HEK293 (cell line): ENCODE measurements at regions not wholly inside any gene's neighbourhood (a gene's known extent, or its start where the extent isn't known, plus 50 kb on each side); places are given as distances from the start of the nearest gene placed in this dataset.

Source experiments
- CTCF ChIA-PET: fragments of 350-600 bp; formaldehyde crosslinking; extraction: SDS; loops from one replicate; lab custom pipeline; 2021; ENCODE audit warnings: antibody characterized with exemption; lab: Yijun Ruan, JAX
- POLR2A ChIA-PET: fragments of 300-600 bp; formaldehyde crosslinking; extraction: SDS; loops from one replicate; lab custom pipeline; 2020; ENCODE audit warnings: antibody characterized with exemption, inconsistent platforms; lab: Yijun Ruan, JAX
- H3K27ac ChIP-seq: fragments of 200-500 bp; sonication (Bioruptor generic); 2 replicates; pipeline ENCODE4 v1.5.1; 2014; ENCODE audit warnings: low read depth, low read length, control low read depth, inconsistent platforms; ENCODE audit errors: extremely low read depth
- H3K36me3 ChIP-seq, 2 experiments: fragments of 200-500 bp in 1 of 2; sonication (Bioruptor generic) in 1 of 2; 1 replicate in 1 of 2; 2 replicates in 1 of 2; pipeline ENCODE4 v1.5.1; 2014 to 2017; ENCODE audit warnings: inconsistent platforms in 2 of 2, low read length in 2 of 2; ENCODE audit not compliant: control insufficient read depth in 2 of 2, insufficient read depth in 1 of 2
- H3K4me1 ChIP-seq: fragments of 200-500 bp; sonication (Bioruptor generic); 2 replicates; pipeline ENCODE4 v1.5.1; 2014; ENCODE audit warnings: mild to moderate bottlenecking, low read length, inconsistent platforms; ENCODE audit not compliant: control insufficient read depth, insufficient read depth
- H3K4me3 ChIP-seq: 2 replicates; pipeline ENCODE4 v1.5.1; 2011; ENCODE audit warnings: low read depth, mild to moderate bottlenecking, control low read depth, low read length, moderate library complexity
- H3K9me3 ChIP-seq: fragments of 200-500 bp; sonication (Bioruptor generic); 2 replicates; pipeline ENCODE4 v1.5.1; 2014; ENCODE audit warnings: low read depth, low read length, inconsistent platforms; ENCODE audit not compliant: control insufficient read depth, insufficient read depth
- GLI2 ChIP-seq: fragments of 450-650 bp; formaldehyde crosslinking; IDR thresholded peaks from 2 replicates; pipeline ENCODE4; 2017; ENCODE audit warnings: missing biosample characterization, missing genetic modification characterization, low read depth, borderline replicate concordance
- REPIN1 ChIP-seq: fragments of 450-650 bp; formaldehyde crosslinking; IDR thresholded peaks from 2 replicates; pipeline ENCODE4 v1.5.1; 2017; ENCODE audit warnings: missing biosample characterization, missing genetic modification characterization, low read depth
- SP2 ChIP-seq: fragments of 450-650 bp; formaldehyde crosslinking; IDR thresholded peaks from 2 replicates; pipeline ENCODE4 v1.5.1; 2016; ENCODE audit warnings: missing biosample characterization, missing genetic modification characterization
- WT1 ChIP-seq: fragments of 450-650 bp; formaldehyde crosslinking; IDR thresholded peaks from 2 replicates; pipeline ENCODE4 v1.5.1; 2016; ENCODE audit warnings: missing biosample characterization, missing genetic modification characterization
- ZNF174 ChIP-seq: fragments of 450-650 bp; formaldehyde crosslinking; IDR thresholded peaks from 2 replicates; pipeline ENCODE4 v1.5.0; 2017; ENCODE audit warnings: missing biosample characterization, mild to moderate bottlenecking, missing genetic modification characterization
- ZNF221 ChIP-seq: fragments of 450-650 bp; formaldehyde crosslinking; IDR thresholded peaks from 2 replicates; pipeline ENCODE4 v1.5.1; 2017; ENCODE audit warnings: missing biosample characterization, missing genetic modification characterization, borderline replicate concordance
- ZNF302 ChIP-seq: fragments of 450-650 bp; formaldehyde crosslinking; IDR thresholded peaks from 2 replicates; pipeline ENCODE4 v1.5.1; 2016; ENCODE audit warnings: missing biosample characterization, missing genetic modification characterization, low read depth
- ZNF324 ChIP-seq: fragments of 450-650 bp; formaldehyde crosslinking; IDR thresholded peaks from 2 replicates; pipeline ENCODE4 v1.5.1; 2016; ENCODE audit warnings: missing biosample characterization, missing genetic modification characterization
- ZNF426 ChIP-seq: fragments of 450-650 bp; formaldehyde crosslinking; IDR thresholded peaks from 2 replicates; pipeline ENCODE4 v1.5.1; 2017; ENCODE audit warnings: missing biosample characterization, missing genetic modification characterization, mild to moderate bottlenecking, inconsistent platforms, moderate library complexity
- ZNF473 ChIP-seq: fragments of 450-650 bp; formaldehyde crosslinking; IDR thresholded peaks from 2 replicates; pipeline ENCODE4 v1.5.1; 2017; ENCODE audit warnings: missing biosample characterization, missing genetic modification characterization
- ZNF549 ChIP-seq: fragments of 450-650 bp; IDR thresholded peaks from 2 replicates; pipeline ENCODE4 v1.5.1; 2018; ENCODE audit warnings: missing biosample characterization, missing genetic modification characterization, mild to moderate bottlenecking, inconsistent platforms, moderate library complexity
- ZNF621 ChIP-seq: fragments of 450-650 bp; formaldehyde crosslinking; IDR thresholded peaks from 2 replicates; pipeline ENCODE4 v1.5.1; 2017; ENCODE audit warnings: missing biosample characterization, missing genetic modification characterization
- ZNF654 ChIP-seq: fragments of 450-650 bp; formaldehyde crosslinking; IDR thresholded peaks from 2 replicates; pipeline ENCODE4 v1.5.1; 2016; ENCODE audit warnings: low read depth, missing biosample characterization, missing genetic modification characterization
- ZNF670 ChIP-seq: fragments of 450-650 bp; formaldehyde crosslinking; IDR thresholded peaks from 2 replicates; pipeline ENCODE4 v1.5.1; 2016; ENCODE audit warnings: missing biosample characterization, missing genetic modification characterization, low read depth
- ZNF76 ChIP-seq: fragments of 450-650 bp; formaldehyde crosslinking; IDR thresholded peaks from 2 replicates; pipeline ENCODE4; 2016; ENCODE audit warnings: low read depth, missing biosample characterization, missing genetic modification characterization, borderline replicate concordance
- ZNF768 ChIP-seq: fragments of 450-650 bp; formaldehyde crosslinking; IDR thresholded peaks from 2 replicates; pipeline ENCODE4 v1.5.1; 2018; ENCODE audit warnings: missing biosample characterization, mild to moderate bottlenecking, missing genetic modification characterization
- TF ChIP-seq, protein P1 (sequence below): fragments of 450-650 bp; formaldehyde crosslinking; IDR thresholded peaks from 2 replicates; pipeline ENCODE4 v1.5.1; 2016; ENCODE audit warnings: missing biosample characterization, missing genetic modification characterization
- TF ChIP-seq, protein P2 (sequence below): fragments of 450-650 bp; formaldehyde crosslinking; IDR thresholded peaks from 2 replicates; pipeline ENCODE4 v1.5.1; 2016; ENCODE audit warnings: missing biosample characterization, missing genetic modification characterization
- TF ChIP-seq, protein P3 (sequence below): sonication (generic); formaldehyde crosslinking; IDR thresholded peaks from 2 replicates; pipeline ENCODE4 v1.8.1; 2022; ENCODE audit warnings: mild to moderate bottlenecking, moderate library complexity, missing genetic modification reagents
- TF ChIP-seq, protein P4 (sequence below): fragments of 450-650 bp; formaldehyde crosslinking; IDR thresholded peaks from 2 replicates; pipeline ENCODE4 v1.5.1; 2016; ENCODE audit warnings: missing biosample characterization, missing genetic modification characterization
- TF ChIP-seq, protein P5 (sequence below): fragments of 450-650 bp; formaldehyde crosslinking; IDR thresholded peaks from 2 replicates; pipeline ENCODE4 v1.5.1; 2016; ENCODE audit warnings: missing biosample characterization, missing genetic modification characterization
- TF ChIP-seq, protein P6 (sequence below): fragments of 450-650 bp; formaldehyde crosslinking; IDR thresholded peaks from 2 replicates; pipeline ENCODE4 v1.5.1; 2017; ENCODE audit warnings: missing biosample characterization, missing genetic modification characterization

DNA sequence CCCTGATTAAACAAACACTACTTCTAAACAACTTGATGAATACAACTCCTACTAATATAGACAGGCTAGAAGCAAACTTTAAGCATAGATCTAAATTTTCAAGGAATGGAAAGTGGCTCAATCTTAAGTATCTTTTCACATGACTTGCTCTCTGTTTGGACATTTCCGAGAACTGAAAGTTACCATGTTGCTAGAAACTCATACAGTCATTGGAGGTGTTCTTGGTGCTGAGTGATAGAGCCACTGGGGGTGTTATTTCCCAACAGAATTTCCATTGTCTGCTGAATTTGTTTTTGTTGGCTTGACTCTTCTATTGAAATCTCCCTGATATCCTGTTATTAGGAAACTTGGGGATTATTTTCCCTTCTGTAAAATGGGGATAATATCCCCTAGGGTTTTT lies 264.5 kb upstream of the RASGRP1 start (continued):
- TF ChIP-seq, protein P1, sequence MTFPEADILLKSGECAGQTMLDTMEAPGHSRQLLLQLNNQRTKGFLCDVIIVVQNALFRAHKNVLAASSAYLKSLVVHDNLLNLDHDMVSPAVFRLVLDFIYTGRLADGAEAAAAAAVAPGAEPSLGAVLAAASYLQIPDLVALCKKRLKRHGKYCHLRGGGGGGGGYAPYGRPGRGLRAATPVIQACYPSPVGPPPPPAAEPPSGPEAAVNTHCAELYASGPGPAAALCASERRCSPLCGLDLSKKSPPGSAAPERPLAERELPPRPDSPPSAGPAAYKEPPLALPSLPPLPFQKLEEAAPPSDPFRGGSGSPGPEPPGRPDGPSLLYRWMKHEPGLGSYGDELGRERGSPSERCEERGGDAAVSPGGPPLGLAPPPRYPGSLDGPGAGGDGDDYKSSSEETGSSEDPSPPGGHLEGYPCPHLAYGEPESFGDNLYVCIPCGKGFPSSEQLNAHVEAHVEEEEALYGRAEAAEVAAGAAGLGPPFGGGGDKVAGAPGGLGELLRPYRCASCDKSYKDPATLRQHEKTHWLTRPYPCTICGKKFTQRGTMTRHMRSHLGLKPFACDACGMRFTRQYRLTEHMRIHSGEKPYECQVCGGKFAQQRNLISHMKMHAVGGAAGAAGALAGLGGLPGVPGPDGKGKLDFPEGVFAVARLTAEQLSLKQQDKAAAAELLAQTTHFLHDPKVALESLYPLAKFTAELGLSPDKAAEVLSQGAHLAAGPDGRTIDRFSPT (tag by site-specific recombination): no peak
- no peak for TF ChIP-seq ZNF768 (tag by site-specific recombination)
- no peak for TF ChIP-seq WT1 (tag by site-specific recombination)
- no peak for TF ChIP-seq ZNF621
- TF ChIP-seq, protein P2, sequence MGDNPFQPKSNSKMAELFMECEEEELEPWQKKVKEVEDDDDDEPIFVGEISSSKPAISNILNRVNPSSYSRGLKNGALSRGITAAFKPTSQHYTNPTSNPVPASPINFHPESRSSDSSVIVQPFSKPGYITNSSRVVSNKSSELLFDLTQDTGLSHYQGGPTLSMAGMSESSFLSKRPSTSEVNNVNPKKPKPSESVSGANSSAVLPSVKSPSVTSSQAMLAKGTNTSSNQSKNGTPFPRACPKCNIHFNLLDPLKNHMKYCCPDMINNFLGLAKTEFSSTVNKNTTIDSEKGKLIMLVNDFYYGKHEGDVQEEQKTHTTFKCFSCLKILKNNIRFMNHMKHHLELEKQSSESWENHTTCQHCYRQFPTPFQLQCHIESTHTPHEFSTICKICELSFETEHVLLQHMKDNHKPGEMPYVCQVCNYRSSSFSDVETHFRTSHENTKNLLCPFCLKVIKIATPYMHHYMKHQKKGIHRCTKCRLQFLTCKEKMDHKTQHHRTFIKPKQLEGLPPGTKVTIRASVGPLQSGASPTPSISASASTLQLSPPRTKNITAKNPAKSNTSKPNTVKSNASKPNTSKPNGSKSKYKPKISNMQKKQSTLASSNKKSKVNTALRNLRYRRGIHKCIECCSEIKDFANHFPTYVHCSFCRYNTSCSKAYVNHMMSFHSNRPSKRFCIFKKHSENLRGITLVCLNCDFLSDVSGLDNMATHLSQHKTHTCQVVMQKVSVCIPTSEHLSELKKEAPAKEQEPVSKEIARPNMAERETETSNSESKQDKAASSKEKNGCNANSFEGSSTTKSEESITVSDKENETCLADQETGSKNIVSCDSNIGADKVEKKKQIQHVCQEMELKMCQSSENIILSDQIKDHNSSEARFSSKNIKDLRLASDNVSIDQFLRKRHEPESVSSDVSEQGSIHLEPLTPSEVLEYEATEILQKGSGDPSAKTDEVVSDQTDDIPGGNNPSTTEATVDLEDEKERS: no peak
- no peak for TF ChIP-seq ZNF76
- TF ChIP-seq, protein P3, sequence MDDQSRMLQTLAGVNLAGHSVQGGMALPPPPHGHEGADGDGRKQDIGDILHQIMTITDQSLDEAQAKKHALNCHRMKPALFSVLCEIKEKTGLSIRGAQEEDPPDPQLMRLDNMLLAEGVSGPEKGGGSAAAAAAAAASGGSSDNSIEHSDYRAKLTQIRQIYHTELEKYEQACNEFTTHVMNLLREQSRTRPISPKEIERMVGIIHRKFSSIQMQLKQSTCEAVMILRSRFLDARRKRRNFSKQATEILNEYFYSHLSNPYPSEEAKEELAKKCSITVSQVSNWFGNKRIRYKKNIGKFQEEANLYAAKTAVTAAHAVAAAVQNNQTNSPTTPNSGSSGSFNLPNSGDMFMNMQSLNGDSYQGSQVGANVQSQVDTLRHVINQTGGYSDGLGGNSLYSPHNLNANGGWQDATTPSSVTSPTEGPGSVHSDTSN: no peak
- TF ChIP-seq, protein P4, sequence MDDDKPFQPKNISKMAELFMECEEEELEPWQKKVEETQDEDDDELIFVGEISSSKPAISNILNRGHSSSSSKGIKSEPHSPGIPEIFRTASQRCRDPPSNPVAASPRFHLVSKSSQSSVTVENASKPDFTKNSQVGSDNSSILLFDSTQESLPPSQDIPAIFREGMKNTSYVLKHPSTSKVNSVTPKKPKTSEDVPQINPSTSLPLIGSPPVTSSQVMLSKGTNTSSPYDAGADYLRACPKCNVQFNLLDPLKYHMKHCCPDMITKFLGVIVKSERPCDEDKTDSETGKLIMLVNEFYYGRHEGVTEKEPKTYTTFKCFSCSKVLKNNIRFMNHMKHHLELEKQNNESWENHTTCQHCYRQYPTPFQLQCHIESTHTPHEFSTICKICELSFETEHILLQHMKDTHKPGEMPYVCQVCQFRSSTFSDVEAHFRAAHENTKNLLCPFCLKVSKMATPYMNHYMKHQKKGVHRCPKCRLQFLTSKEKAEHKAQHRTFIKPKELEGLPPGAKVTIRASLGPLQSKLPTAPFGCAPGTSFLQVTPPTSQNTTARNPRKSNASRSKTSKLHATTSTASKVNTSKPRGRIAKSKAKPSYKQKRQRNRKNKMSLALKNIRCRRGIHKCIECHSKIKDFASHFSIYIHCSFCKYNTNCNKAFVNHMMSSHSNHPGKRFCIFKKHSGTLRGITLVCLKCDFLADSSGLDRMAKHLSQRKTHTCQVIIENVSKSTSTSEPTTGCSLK: no peak

DNA sequence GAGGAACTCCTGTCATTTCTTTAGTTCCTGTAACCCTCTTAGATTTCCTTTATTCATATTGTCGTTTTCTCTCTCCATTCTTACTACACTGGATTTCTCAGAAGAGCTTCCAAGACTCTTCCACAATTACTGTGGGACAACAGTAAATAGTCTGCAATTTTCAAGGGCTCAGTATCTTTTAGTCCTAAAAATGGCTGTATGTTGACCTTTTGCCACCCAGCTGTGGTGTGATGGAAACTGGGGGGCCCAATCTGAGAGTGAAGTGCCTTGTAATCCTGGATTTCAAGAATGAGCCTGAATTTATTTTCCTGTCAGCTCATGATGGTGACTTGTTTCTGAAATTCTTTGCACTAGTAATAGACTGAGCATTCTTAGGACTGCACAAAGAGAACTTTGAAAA lies 277.6 kb upstream of the RASGRP1 start:
- no peak overlapping the region for H3K27ac ChIP-seq
- POLR2A ChIA-PET: no interaction called here
- no peaks in the 10 kb centered on the region for H3K36me3 ChIP-seq

DNA sequence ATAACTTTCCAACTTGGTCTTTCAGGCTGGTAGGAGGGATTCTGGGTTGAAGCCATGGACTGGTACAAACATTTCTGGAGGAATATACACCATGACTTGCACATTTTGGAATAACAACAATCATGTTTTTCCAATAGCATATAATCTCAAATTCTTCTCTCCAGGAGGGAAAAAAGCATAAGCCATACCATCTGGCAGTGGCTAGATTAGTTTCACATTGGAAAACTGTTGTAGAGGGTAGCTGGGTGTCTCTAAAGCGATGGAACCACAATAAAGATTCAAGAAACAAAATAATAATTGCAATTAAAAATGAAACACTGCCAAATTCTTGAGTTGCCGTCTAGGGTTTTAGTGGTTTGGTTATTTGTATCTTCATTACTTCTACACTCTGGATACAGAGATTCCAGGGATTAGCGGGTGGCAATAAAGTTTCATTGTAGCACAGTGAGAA lies 278.5 kb upstream of the RASGRP1 start:
- ChIA-PET POLR2A (no interaction called here), CTCF (no interaction called here)
- Histone ChIP-seq H3K9me3 (no peaks in the 10 kb centered on the region), H3K27ac (no peak overlapping the region), H3K36me3 (no peaks in the 10 kb centered on the region), H3K4me1 (0 out of 2 replicates have a peak, but pooled peaks cover 3% of the 10 kb centered on the region), H3K4me3 (no peak overlapping the region)
- TF ChIP-seq ZNF174 (tag by site-specific recombination) (no peak), GLI2 (tag by site-specific recombination) (no peak), ZNF670 (tag by site-specific recombination) (no peak), ZNF473 (tag by site-specific recombination) (no peak), ZNF302 (tag by site-specific recombination) (no peak), REPIN1 (tag by site-specific recombination) (no peak), ZNF324 (tag by site-specific recombination) (no peak), ZNF654 (tag by site-specific recombination) (no peak), ZNF549 (tag by site-specific recombination) (no peak)
- TF ChIP-seq, protein P5, sequence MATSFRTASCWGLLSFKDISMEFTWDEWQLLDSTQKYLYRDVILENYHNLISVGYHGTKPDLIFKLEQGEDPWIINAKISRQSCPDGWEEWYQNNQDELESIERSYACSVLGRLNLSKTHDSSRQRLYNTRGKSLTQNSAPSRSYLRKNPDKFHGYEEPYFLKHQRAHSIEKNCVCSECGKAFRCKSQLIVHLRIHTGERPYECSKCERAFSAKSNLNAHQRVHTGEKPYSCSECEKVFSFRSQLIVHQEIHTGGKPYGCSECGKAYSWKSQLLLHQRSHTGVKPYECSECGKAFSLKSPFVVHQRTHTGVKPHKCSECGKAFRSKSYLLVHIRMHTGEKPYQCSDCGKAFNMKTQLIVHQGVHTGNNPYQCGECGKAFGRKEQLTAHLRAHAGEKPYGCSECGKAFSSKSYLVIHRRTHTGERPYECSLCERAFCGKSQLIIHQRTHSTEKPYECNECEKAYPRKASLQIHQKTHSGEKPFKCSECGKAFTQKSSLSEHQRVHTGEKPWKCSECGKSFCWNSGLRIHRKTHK: no peak
- TF ChIP-seq, protein P6, sequence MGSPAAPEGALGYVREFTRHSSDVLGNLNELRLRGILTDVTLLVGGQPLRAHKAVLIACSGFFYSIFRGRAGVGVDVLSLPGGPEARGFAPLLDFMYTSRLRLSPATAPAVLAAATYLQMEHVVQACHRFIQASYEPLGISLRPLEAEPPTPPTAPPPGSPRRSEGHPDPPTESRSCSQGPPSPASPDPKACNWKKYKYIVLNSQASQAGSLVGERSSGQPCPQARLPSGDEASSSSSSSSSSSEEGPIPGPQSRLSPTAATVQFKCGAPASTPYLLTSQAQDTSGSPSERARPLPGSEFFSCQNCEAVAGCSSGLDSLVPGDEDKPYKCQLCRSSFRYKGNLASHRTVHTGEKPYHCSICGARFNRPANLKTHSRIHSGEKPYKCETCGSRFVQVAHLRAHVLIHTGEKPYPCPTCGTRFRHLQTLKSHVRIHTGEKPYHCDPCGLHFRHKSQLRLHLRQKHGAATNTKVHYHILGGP (tag by site-specific recombination): no peak

More for the DNA sequence above, 277.6 kb upstream of the RASGRP1 start:
- H3K4me1 ChIP-seq: 0 out of 2 replicates have a peak, but pooled peaks cover 3% of the 10 kb centered on the region
- CTCF ChIA-PET: interaction anchor here (0.6 kb wide), 1 partner anchor 419 kb away, joined by 3 read pairs; no protein-coding TSS in a partner anchor
- H3K4me3 ChIP-seq: no peak overlapping the region
- H3K9me3 ChIP-seq: no peaks in the 10 kb centered on the region
- no peak for TF ChIP-seq ZNF426 (tag by site-specific recombination)
- TF ChIP-seq SP2 (tag by site-specific recombination): no peak
- TF ChIP-seq ZNF221 (tag by site-specific recombination): no peak
